GM19324 (cell line): ENCODE measurements at regions not wholly inside any gene's neighbourhood (a gene's known extent, or its start where the extent isn't known, plus 50 kb on each side); places are given as distances from the start of the nearest gene placed in this dataset.
"Not testable (repeated sequence)": the region's sequence is repeated elsewhere in the genome, so short reads cannot be mapped to it uniquely, and the experiment has no call there.

Experiments used
- ATAC-seq: cut with Tn5 transposase; IDR thresholded peaks from one replicate; pipeline ENCODE4 v1.9.1; 2021; ENCODE audit warnings: mild to moderate bottlenecking, moderate library complexity; ENCODE audit not compliant: unreplicated experiment, low FRiP score

GRCh38 chr21:5065240-5066211, 5455.9 kb upstream of the TPTE start:
- not testable (repeated sequence) for ATAC-seq

- ATAC-seq = not testable (repeated sequence)
These were observed 5454.6 kb upstream of the TPTE start for GRCh38 chr21:5066682-5067251.

- not testable (repeated sequence) for ATAC-seq
These were observed 5453.9 kb upstream of the TPTE start for GRCh38 chr21:5067326-5068048.

- ATAC-seq = not testable (repeated sequence)
These were observed 5452.7 kb upstream of the TPTE start for GRCh38 chr21:5068649-5069048.

GRCh38 chr21:5071180-5071579, 5450.2 kb upstream of the TPTE start:
- not testable (repeated sequence) for ATAC-seq

GRCh38 chr21:5076854-5077253, 5444.5 kb upstream of the TPTE start:
- not testable (repeated sequence) for ATAC-seq

GRCh38 chr21:5079361-5079760, 5442.0 kb upstream of the TPTE start:
- not testable (repeated sequence) for ATAC-seq

- ATAC-seq = not testable (repeated sequence)
These were observed 5441.4 kb upstream of the TPTE start for GRCh38 chr21:5080015-5080414.

- not testable (repeated sequence) for ATAC-seq
These were observed 5437.1 kb upstream of the TPTE start for GRCh38 chr21:5084246-5084645.

- not testable (repeated sequence) for ATAC-seq
These were observed 5435.9 kb upstream of the TPTE start for GRCh38 chr21:5085456-5085855.

GRCh38 chr21:5086416-5086815, 5435.0 kb upstream of the TPTE start:
- ATAC-seq = peak; percentile 57

GRCh38 chr21:5088820-5089219, 5432.6 kb upstream of the TPTE start:
- not testable (repeated sequence) for ATAC-seq

GRCh38 chr21:5089399-5090089, 5431.8 kb upstream of the TPTE start:
- not testable (repeated sequence) for ATAC-seq

GRCh38 chr21:5090132-5091079, 5431.0 kb upstream of the TPTE start:
- not testable (repeated sequence) for ATAC-seq

GRCh38 chr21:5091274-5091673, 5430.1 kb upstream of the TPTE start:
- not testable (repeated sequence) for ATAC-seq

- ATAC-seq = not testable (repeated sequence)
These were observed 5425.8 kb upstream of the TPTE start for GRCh38 chr21:5095628-5096027.

GRCh38 chr21:5098010-5098743, 5423.2 kb upstream of the TPTE start:
- ATAC-seq = not testable (repeated sequence)

GRCh38 chr21:5100604-5101174, 5420.7 kb upstream of the TPTE start:
- ATAC-seq = not testable (repeated sequence)
